Endothelial cell of umbilical vein (primary cell): ENCODE measurements at regions not wholly inside any gene's neighbourhood (a gene's known extent, or its start where the extent isn't known, plus 50 kb on each side); places are given as distances from the start of the nearest gene placed in this dataset.

Source experiments
- BruUV-seq: library from RNA; stranded (reverse); fragments of 400-500 nt; replicated peaks from 2 replicates; lab custom pipeline; 2021; lab: Mats Ljungman, UMichigan
- CTCF ChIA-PET: fragments of 300-600, 350-600 bp; sonication (Branson Sonifier 250); formaldehyde crosslinking; loops from one replicate; lab custom pipeline; 2021; ENCODE audit warnings: antibody characterized with exemption, inconsistent platforms; lab: Charles Lee
- POLR2A ChIA-PET: fragments of 300-600, 350-600 bp; sonication (Branson Sonifier 250); formaldehyde crosslinking; loops from one replicate; lab custom pipeline; 2021; ENCODE audit warnings: antibody characterized with exemption, inconsistent platforms; lab: Charles Lee
- DNase-seq: peaks from one replicate; pipeline ENCODE4 v3.0.0-alpha.2; 2011; ENCODE audit warnings: low read depth, low spot score
- FAIRE-seq: peaks from 2 replicates; lab custom pipeline; 2011; peaks lifted over from hg19 to GRCh38; lab: Jason Lieb, UNC
- H2AFZ ChIP-seq: 2 replicates; pipeline ENCODE4 v1.6.0; 2012; ENCODE audit warnings: low read depth, low read length, control low read depth, inconsistent platforms
- H3K27ac ChIP-seq: 2 replicates; pipeline ENCODE4 v1.5.1; 2011; ENCODE audit warnings: low read depth, mild to moderate bottlenecking, control low read depth, low read length, moderate library complexity; ENCODE audit not compliant: insufficient read depth
- H3K27me3 ChIP-seq, 2 experiments: 2 replicates each; pipeline versions ENCODE4 v1.6.0 to v1.6.1; 2011; ENCODE audit warnings: low read length in 2 of 2, mixed read lengths in 1 of 2; ENCODE audit not compliant: control insufficient read depth in 2 of 2, insufficient read depth in 2 of 2
- H3K36me3 ChIP-seq, 2 experiments: 2 replicates in 1 of 2; 3 replicates in 1 of 2; pipeline ENCODE4 v1.5.1; 2011; ENCODE audit warnings: low read length in 2 of 2, mild to moderate bottlenecking in 1 of 2, moderate library complexity in 1 of 2; ENCODE audit not compliant: control insufficient read depth in 2 of 2, insufficient read depth in 2 of 2; ENCODE audit errors: extremely low read depth in 1 of 2
- H3K4me1 ChIP-seq: 3 replicates; pipeline ENCODE4 v1.5.1; 2011; ENCODE audit warnings: mild to moderate bottlenecking, low read length; ENCODE audit not compliant: control insufficient read depth, insufficient read depth; ENCODE audit errors: extremely low read depth
- H3K4me2 ChIP-seq: 2 replicates; pipeline ENCODE4 v1.6.1; 2011; ENCODE audit warnings: low read length, control low read depth, mixed read lengths; ENCODE audit not compliant: insufficient read depth
- H3K4me3 ChIP-seq, 3 experiments: fragments of 200-600 bp in 1 of 3; sonication (generic), shearing (Covaris generic) in 1 of 3; replicated peaks in 1 of 3; 2 replicates each; pipeline ENCODE4 v1.5.1; 2011 to 2016; ENCODE audit warnings: control low read depth in 3 of 3, low read length in 3 of 3, mild to moderate bottlenecking in 2 of 3, inconsistent platforms in 1 of 3, low read depth in 1 of 3, moderate library complexity in 1 of 3; ENCODE audit not compliant: insufficient read depth in 1 of 3
- H3K79me2 ChIP-seq: 2 replicates; pipeline ENCODE4 v1.6.0; 2012; ENCODE audit warnings: low read length, inconsistent platforms; ENCODE audit not compliant: control insufficient read depth, insufficient read depth
- H3K9ac ChIP-seq: replicated peaks from 2 replicates; pipeline ENCODE3; 2011; ENCODE audit warnings: low read length, control low read depth; ENCODE audit not compliant: insufficient read depth; ENCODE audit errors: extremely low read depth
- H3K9me1 ChIP-seq: replicated peaks from 3 replicates; pipeline ENCODE4 v1.6.0; 2011; ENCODE audit warnings: mild to moderate bottlenecking, low read length; ENCODE audit not compliant: control insufficient read depth, insufficient read depth; ENCODE audit errors: extremely low read depth
- H3K9me3 ChIP-seq: replicated peaks from 2 replicates; pipeline ENCODE4 v1.5.1; 2012; ENCODE audit warnings: low read length, inconsistent platforms; ENCODE audit not compliant: control insufficient read depth, insufficient read depth
- H4K20me1 ChIP-seq: replicated peaks from 2 replicates; pipeline ENCODE3; 2011; ENCODE audit warnings: mild to moderate bottlenecking, low read length; ENCODE audit not compliant: control insufficient read depth, insufficient read depth; ENCODE audit errors: extremely low read depth
- EZH2 ChIP-seq: IDR thresholded peaks from 2 replicates; pipeline ENCODE4 v1.6.1; 2012; ENCODE audit warnings: borderline replicate concordance, low read depth, mild to moderate bottlenecking, moderate library complexity, low read length, inconsistent platforms; ENCODE audit not compliant: severe bottlenecking
- FOS ChIP-seq: IDR thresholded peaks from 2 replicates; pipeline ENCODE4 v1.6.1; 2011; ENCODE audit warnings: mild to moderate bottlenecking, low read length, moderate library complexity, borderline replicate concordance; ENCODE audit not compliant: insufficient read depth
- GATA2 ChIP-seq: IDR thresholded peaks from 2 replicates; pipeline ENCODE4 v1.7.0; 2011; ENCODE audit warnings: low read depth, mild to moderate bottlenecking, moderate library complexity, mixed read lengths, low read length; ENCODE audit not compliant: insufficient read length, insufficient read depth
- JUN ChIP-seq: IDR thresholded peaks from 2 replicates; pipeline ENCODE4 v1.6.1; 2011; ENCODE audit warnings: borderline replicate concordance, low read depth; ENCODE audit not compliant: insufficient read length, insufficient read depth
- MAX ChIP-seq: IDR thresholded peaks from 2 replicates; pipeline ENCODE4 v1.6.1; 2011; ENCODE audit not compliant: insufficient read depth, insufficient read length
- MYC ChIP-seq: IDR thresholded peaks from one replicate; pipeline ENCODE4 v1.6.1; 2011; ENCODE audit warnings: mild to moderate bottlenecking, low read depth, low read length
- POLR2A ChIP-seq: IDR thresholded peaks from 2 replicates; pipeline ENCODE4 v1.6.1; 2012; ENCODE audit warnings: low read depth, mild to moderate bottlenecking, control low read depth, low read length
- POLR2AphosphoS5 ChIP-seq: IDR thresholded peaks from 2 replicates; pipeline ENCODE4 v1.6.1; 2012; ENCODE audit warnings: low read depth, mild to moderate bottlenecking, control low read depth, low read length, moderate library complexity; ENCODE audit not compliant: insufficient read depth
- dilution Hi-C: fragments of 300-500 bp; cut with MboI; formaldehyde crosslinking; loops from one replicate; pipeline ENCODE4 v1.15.0; 2019; ENCODE audit warnings: low sequenced_read_pairs; ENCODE audit not compliant: extremely low pct_ligation_motif_present
- intact Hi-C: fragments of 100-400 bp; cut with micrococcal nuclease; formaldehyde crosslinking; loops from one replicate; pipeline ENCODE4 v1.10.0; 2022
- TF ChIP-seq, protein P1 (sequence below), 2 donors: IDR thresholded peaks; 1 replicate in 1 of 2; 2 replicates in 1 of 2; pipeline ENCODE4 v1.5.1; 2011; ENCODE audit warnings: low read length in 2 of 2, mild to moderate bottlenecking in 2 of 2, moderate library complexity in 2 of 2, control low read depth in 1 of 2, inconsistent platforms in 1 of 2, low read depth in 1 of 2; ENCODE audit not compliant: insufficient read depth in 1 of 2; ENCODE audit errors: extremely low read depth in 1 of 2

GRCh38 chr4:14856062-14856933 lies 146.0 kb upstream of the CPEB2 start:
- intact Hi-C loops: no loop called here
- ChIA-PET CTCF (no interaction called here), POLR2A (no interaction called here)
- no peak overlapping the region for H3K9ac ChIP-seq
- no peak overlapping the region for H3K27ac ChIP-seq
- H3K4me1 ChIP-seq: no peaks in the 10 kb centered on the region
- BruUV-seq: no TSS peak
- H3K4me3 ChIP-seq: no peak overlapping the region
- no peaks in the 10 kb centered on the region for H3K9me3 ChIP-seq
- no peaks in the 10 kb centered on the region for H3K79me2 ChIP-seq
- FAIRE-seq: no peak
- dilution Hi-C loops: no loop called here
- TF ChIP-seq POLR2A: no peak
- TF ChIP-seq FOS: peak; percentile 23
- TF ChIP-seq JUN: peak; percentile 40
- no peak for TF ChIP-seq GATA2
- no peak for TF ChIP-seq MAX
- TF ChIP-seq MYC: no peak
- TF ChIP-seq EZH2: no peak
- no peak for TF ChIP-seq POLR2AphosphoS5
- TF ChIP-seq, protein P1, sequence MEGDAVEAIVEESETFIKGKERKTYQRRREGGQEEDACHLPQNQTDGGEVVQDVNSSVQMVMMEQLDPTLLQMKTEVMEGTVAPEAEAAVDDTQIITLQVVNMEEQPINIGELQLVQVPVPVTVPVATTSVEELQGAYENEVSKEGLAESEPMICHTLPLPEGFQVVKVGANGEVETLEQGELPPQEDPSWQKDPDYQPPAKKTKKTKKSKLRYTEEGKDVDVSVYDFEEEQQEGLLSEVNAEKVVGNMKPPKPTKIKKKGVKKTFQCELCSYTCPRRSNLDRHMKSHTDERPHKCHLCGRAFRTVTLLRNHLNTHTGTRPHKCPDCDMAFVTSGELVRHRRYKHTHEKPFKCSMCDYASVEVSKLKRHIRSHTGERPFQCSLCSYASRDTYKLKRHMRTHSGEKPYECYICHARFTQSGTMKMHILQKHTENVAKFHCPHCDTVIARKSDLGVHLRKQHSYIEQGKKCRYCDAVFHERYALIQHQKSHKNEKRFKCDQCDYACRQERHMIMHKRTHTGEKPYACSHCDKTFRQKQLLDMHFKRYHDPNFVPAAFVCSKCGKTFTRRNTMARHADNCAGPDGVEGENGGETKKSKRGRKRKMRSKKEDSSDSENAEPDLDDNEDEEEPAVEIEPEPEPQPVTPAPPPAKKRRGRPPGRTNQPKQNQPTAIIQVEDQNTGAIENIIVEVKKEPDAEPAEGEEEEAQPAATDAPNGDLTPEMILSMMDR (IDR thresholded peaks at IDR 0.05; ENCODE audit: extremely low read depth in 1 of 2, insufficient read depth in 1 of 2, low read depth in 1 of 2, low read length in 2 of 2): no peak
- H2AFZ ChIP-seq: no peak overlapping the region
- H3K27me3 ChIP-seq: no peaks in the 10 kb centered on the region
- no peaks in the 10 kb centered on the region for H4K20me1 ChIP-seq
- DNase-seq: peak; percentile 35
- no peaks in the 10 kb centered on the region for H3K9me1 ChIP-seq
- no peaks in the 10 kb centered on the region for H3K36me3 ChIP-seq
- H3K4me2 ChIP-seq: no peak overlapping the region
